ENCODE measurements at regions not wholly inside any gene's neighbourhood (a gene's known extent, or its start where the extent isn't known, plus 50 kb on each side); places are given as distances from the start of the nearest gene placed in this dataset.

DNA sequence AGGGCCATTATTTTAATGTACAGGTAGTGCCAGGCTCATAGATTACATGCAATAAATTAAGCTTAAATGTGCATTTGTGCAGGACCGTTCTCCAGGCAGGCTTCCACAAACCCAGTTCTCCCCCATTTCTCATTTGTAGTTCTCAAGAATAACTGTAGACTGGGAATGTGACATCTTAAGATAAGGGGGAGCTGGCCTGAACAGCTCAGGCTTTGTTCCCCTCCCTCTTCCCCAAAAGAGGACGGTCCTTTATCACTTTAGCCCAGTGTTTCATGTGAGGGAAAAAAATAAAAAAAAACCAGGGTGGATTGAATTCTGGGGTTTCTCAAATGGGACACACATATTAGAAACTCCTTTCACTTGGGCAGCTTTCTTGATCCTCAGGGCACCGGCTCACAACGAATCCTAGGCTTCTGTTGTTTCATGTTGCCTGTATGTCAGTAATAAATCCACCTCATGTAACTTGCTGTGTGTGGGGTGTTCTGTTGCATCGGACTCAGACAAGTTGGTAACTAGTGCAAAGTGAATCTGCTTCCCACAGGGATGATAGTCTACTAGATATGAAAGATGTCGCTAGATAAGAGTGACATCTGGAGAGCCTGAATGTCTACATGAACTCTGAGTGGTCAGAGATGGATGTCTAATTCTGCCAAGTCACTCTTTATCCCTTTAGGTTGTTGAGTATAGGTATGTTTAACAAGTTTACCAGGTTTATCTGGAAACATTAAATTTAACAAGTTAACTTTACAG, 2030.6 kb upstream of the NUDT12 start:
- intact Hi-C loops (cut with DNase I): no loop called here
- no peak overlapping the region for H3K4me3 ChIP-seq
- no peaks in the 10 kb centered on the region for H3K4me1 ChIP-seq
- H3K9me3 ChIP-seq: peaks cover 0 to 8% (median 0%) of the 10 kb centered on the region in 12 donors
- no peak overlapping the region for H3K27ac ChIP-seq
- DNase-seq (no peak), ATAC-seq (no peak)
- 53 to 66% (median 61%) methylated on average over 6 of the region's 6 CpGs for WGBS, 4 donors
- H3K27me3 ChIP-seq: no peaks in the 10 kb centered on the region
- TF ChIP-seq, protein P1, sequence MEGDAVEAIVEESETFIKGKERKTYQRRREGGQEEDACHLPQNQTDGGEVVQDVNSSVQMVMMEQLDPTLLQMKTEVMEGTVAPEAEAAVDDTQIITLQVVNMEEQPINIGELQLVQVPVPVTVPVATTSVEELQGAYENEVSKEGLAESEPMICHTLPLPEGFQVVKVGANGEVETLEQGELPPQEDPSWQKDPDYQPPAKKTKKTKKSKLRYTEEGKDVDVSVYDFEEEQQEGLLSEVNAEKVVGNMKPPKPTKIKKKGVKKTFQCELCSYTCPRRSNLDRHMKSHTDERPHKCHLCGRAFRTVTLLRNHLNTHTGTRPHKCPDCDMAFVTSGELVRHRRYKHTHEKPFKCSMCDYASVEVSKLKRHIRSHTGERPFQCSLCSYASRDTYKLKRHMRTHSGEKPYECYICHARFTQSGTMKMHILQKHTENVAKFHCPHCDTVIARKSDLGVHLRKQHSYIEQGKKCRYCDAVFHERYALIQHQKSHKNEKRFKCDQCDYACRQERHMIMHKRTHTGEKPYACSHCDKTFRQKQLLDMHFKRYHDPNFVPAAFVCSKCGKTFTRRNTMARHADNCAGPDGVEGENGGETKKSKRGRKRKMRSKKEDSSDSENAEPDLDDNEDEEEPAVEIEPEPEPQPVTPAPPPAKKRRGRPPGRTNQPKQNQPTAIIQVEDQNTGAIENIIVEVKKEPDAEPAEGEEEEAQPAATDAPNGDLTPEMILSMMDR (IDR thresholded peaks at IDR 0.05): no peak
- TF ChIP-seq POLR2A (IDR thresholded peaks at IDR 0.05): no peak
- no peaks in the 10 kb centered on the region for H3K36me3 ChIP-seq

DNA sequence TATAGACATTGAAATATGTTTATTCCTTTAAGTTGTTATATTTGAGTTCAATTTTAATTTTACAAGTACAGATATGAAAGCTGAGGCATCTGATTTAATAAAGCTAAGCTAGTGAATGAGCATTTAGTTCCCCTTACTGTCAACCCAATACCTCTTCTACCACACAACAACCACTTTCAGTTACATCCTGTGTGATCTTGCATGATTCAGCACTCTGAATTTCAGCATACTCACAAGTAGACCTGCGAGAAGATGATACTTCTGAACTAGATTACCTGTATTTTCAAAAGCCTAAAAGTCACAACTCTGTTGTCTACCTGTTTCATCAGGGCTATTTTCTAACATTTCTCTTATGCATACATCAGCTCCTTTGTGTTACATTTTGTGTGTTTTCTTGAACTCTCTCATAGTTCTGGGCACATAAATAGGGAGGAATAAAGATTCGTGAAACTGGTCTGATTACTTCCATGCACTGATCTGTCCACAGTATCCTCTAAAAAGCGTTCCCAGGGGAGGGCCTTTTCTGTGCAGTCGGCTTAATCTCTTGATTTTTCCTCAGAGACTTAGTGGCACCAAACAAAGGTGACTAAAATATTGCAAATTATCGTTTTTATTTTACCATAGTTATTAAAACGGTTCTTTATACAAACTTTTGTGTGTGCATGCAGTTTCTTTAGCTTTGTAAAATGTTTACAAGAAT, 2025.5 kb upstream of the NUDT12 start:
- no peak for ATAC-seq
- H3K36me3 ChIP-seq: no peaks in the 10 kb centered on the region
- 59 to 66% (median 62%) methylated on average over 6 of the region's 6 CpGs for WGBS, 4 donors
- DNase-seq: no peak
- no peak overlapping the region for H3K4me3 ChIP-seq
- H3K9me3 ChIP-seq: peaks cover 0 to 14% (median 0%) of the 10 kb centered on the region in 12 donors
- H3K27me3 ChIP-seq: no peaks in the 10 kb centered on the region
- TF ChIP-seq POLR2A (IDR thresholded peaks at IDR 0.05): no peak
- no peaks in the 10 kb centered on the region for H3K4me1 ChIP-seq
- intact Hi-C loops (cut with DNase I): no loop called here
- H3K27ac ChIP-seq: no peak overlapping the region

GRCh38 chr5:105581988-105582690, 2019.5 kb upstream of the NUDT12 start:
- no peak for TF ChIP-seq POLR2A (IDR thresholded peaks at IDR 0.05)
- TF ChIP-seq, protein P1 (IDR thresholded peaks at IDR 0.05): no peak
- 31 to 70% (median 53%) methylated on average over 3 to 7 of the region's 7 CpGs for WGBS, 4 donors

DNA sequence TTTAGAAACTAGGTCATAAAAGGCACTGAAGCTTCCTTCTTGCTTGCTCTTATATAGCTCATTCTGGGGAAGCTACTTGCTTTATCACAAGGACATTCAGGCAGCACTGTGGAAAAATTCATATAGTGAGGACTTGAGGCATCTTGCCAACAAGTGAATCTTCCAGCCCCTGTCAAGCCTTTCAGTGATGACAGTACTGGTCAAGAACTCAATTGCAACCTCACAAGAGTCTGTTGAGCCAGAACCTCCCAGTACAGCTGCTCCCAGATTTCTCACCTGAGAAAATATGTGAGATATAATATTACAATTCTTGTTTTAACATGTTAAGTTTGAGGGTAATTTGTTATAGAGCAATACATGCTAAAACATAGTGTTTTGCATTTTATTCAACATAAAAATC, 2011.0 kb upstream of the NUDT12 start:
- no peaks in the 10 kb centered on the region for H3K36me3 ChIP-seq
- TF ChIP-seq, protein P1 (IDR thresholded peaks at IDR 0.05): no peak
- no peak for TF ChIP-seq POLR2A (IDR thresholded peaks at IDR 0.05)
- no peaks in the 10 kb centered on the region for H3K9me3 ChIP-seq
- H3K4me1 ChIP-seq: no peaks in the 10 kb centered on the region
- DNase-seq (no peak), ATAC-seq (no peak)
- H3K4me3 ChIP-seq: no peak overlapping the region
- no peak overlapping the region for H3K27ac ChIP-seq
- intact Hi-C loops (cut with DNase I): no loop called here
- H3K27me3 ChIP-seq: no peaks in the 10 kb centered on the region

More at GRCh38 chr5:105581988-105582690, 2019.5 kb upstream of the NUDT12 start:
- no peaks in the 10 kb centered on the region for H3K4me1 ChIP-seq
- intact Hi-C loops (cut with DNase I): no loop called here
- no peak overlapping the region for H3K4me3 ChIP-seq
- H3K36me3 ChIP-seq: no peaks in the 10 kb centered on the region
- DNase-seq (no peak), ATAC-seq (no peak)
- peaks cover 0 to 14% (median 0%) of the 10 kb centered on the region in 12 donors for H3K9me3 ChIP-seq
- no peak overlapping the region for H3K27ac ChIP-seq
- H3K27me3 ChIP-seq: no peaks in the 10 kb centered on the region
